Stimulated activated CD4-positive, alpha-beta T cell treated with anti-CD3 and anti-CD28 coated beads, TNF-alpha, amount 100 ng/mL, for 48 hours (primary cell): ENCODE measurements at regions not wholly inside any gene's neighbourhood (a gene's known extent, or its start where the extent isn't known, plus 50 kb on each side); places are given as distances from the start of the nearest gene placed in this dataset.
"Not testable (repeated sequence)": the region's sequence is repeated elsewhere in the genome, so short reads cannot be mapped to it uniquely, and the experiment has no call there.

Source experiments
- DNase-seq, 3 donors: peaks; one replicate each; pipeline ENCODE4 v3.0.0-alpha.2; 2020; ENCODE audit warnings: low read depth in 3 of 3

DNA sequence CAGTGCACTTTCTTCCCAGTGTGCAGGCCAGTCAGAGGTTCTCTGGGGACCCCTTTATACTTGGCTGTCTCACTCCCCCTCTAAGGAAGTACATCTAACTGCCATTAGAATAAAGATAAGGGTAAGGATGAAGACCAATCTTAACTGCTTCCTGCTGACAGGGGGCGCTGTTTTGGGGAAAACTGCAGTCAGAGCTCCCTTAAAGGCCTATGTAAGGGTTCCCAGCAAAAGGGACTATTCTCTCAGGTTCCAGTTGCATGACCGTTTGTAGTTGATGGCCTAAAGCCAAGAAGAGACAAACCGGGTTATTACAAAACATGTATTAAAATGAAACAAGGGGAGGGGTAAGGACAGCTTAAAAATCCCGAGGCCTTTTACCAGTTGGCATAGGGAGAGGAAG lies 115.6 kb upstream of the SPIN4 start:
- DNase-seq: no peak

DNA sequence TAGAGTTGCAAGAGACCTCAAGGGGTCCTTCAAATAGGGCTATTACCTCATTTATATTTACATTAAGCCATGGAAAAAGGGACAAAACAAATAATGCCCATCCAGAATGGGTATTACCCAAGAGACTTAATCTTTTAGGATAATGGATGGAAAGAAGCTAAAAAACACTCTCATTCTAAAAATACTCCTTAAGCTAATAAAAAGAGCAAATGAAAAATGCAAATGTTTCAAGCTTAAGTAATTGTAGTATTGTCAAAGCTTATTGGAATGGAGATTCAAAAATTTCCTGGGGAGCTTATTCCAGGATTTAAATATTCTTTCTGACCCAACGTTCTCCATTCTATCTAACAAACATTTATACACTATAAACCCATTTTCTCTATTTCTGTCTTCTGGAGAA lies 107.8 kb upstream of the SPIN4 start:
- DNase-seq: no peak

DNA sequence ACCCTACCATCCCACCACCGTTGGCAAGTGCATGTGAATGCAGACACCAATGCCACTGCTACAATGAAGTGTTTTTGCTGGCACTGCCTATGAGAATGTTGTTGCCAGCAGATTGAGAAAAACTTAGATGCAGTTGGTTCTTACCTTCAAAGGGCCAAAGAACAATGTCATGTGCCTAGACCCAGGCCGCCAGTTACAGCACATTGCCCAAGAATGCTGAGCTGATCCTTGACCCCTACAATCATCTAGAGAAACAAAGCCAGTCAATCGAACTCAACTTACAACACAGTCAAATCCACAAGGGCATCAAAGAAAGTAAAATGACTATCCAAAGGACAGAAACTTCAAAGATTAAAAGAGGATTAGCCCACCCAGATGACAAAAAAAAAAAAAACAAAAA lies 102.4 kb upstream of the SPIN4 start:
- no peak for DNase-seq

DNA sequence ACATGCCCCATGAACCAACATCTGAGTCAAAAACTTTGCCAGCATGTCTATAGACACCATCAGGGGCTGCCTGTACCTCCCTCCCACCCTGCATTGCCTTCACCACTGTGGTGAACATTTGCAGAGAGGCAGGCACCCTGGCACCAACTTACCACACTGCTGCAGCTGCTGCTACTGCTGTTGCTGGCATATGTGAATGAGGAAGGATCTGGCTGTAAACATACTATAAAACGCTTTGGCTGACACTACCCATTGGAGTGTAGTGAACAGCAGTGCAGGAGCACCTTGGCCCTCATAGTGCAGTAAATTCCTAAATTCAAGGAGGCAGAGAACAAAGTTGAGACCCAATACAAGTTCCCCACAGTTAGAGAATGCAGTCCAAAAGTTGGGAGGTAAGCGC lies 90.6 kb upstream of the SPIN4 start:
- DNase-seq: no peak

DNA sequence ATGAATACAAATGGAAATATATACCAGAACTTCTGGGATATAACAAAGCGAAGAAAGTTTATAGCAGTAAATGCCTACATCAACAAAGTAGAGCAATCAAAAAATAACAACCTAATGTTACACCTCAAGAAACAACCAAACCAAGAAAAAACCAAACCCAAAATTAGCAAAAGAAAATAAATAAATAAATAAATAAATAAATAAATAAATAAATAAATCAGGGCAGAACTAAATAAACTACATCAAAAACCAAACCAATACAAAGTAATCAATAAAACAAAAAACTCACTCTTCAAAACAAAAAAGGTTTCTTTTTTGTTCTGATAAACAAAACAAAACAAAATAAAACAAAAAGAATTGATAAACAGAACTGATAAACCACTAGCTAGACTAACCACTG lies 88.4 kb upstream of the SPIN4 start:
- DNase-seq: no peak

DNA sequence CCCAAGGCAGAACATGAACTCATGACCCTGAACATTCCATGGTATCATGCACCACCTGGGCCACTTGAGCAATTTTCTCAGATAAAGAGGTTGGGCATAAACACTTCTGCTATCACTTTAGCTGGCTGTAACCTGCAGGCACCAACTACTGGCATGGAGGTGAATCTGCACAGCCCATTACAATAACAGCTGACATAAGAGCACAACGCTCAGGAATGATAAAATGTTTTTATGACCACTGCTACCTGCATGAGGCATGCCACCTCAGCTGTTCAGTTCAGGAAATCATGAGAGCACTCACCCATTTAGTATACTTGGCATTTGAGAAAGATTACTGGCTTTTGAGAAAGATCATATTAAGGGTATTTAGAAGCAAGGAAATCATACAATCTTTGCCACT lies 85.7 kb upstream of the SPIN4 start:
- no peak for DNase-seq

DNA sequence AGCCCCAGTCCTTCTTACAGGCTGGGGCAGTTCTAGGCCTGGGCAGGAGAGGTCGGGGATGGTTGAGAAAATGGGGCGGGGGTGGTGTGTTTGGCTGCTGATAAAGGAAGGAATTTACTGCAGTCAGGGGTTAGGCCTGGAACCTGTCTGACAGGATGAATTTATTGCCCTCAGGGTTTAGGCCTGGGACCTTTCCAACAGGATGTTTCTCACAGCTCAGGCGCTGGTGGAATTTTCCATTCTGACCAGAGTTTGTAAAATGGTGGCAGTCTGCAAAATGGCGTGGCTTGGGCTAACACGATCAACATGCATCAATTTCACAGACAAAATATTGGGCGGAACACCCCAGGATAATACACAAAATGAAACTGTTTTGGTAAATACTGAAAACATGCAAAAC lies 83.5 kb upstream of the SPIN4 start:
- DNase-seq: no peak

DNA sequence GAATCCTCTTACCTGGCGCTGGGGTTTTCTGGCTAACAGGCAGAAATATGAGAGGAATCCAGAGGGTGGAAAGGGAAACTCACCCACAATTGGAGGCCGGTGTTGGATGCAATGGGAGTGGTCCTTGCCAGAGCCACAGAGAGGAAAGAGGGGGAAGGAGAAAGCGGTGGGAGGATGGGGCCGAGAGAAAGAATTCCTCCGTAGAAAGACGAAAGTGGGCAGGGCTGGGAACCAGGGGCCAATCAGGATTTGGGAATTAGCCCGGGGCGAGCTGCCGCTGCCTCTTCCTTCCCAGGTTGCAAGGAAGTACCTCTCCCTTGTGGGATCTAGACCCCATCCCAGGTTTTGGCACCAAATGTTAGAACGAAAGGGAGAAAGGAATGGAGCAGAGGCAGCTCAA lies 83.1 kb upstream of the SPIN4 start:
- no peak for DNase-seq

DNA sequence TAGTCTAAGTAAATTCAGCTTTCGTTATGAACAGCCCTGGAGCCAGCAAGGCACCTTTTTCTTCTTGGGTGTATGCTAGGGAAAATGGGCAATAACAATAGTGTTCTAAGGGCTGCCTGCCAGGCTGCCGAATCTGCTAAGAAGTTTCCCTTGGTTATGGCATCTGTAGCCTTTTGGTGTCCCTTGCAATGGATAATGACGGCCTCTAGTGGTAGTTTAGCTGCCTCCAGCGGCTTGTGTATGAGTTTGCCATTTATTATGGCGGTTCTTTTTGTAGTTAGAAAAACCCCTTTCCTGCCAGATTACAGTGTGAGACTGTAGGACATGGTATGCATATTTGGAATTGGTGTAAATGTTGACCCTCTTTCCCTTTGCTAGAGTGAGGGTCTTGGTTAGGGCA lies 78.9 kb upstream of the SPIN4 start:
- DNase-seq: no peak

DNA sequence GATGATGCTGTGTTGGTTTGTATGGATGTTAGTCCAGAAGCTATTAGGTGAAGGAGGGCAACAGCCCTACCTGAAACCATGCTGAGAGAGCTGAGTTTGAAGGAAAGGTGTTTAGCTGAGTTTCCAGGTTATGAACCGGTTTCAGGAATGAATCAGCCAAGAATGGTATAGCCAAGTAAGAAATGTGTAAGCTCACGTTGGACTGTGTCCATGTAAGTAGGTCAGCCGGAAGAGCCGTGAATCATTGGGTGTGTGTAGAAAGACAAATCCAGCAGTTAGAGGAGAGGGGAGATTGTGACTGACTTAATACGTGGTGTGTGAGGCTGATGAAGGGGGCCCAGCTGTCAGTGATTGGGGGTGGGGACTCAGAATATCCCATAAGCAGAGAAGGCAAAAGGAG lies 77.2 kb upstream of the SPIN4 start:
- DNase-seq: no peak

DNA sequence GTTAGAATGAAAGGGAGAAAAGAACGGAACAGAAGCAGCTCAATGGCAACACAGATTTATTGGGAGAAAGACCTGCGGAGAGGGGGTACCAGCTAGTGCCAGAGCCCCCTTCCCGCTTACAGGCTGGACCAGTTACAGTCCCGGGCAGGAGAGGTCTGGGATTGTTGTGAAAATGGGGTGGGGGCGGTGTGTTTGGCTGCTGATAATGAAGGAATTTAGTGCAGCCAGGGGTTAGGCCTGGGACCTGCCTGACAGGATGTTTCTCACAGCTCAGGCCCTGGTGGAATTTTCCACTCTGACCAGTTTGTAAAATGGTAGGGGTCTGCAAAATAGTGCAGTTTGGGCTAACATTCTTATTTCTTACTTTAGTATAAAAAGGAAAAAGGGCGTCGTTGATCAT lies 75.4 kb upstream of the SPIN4 start:
- no peak for DNase-seq

DNA sequence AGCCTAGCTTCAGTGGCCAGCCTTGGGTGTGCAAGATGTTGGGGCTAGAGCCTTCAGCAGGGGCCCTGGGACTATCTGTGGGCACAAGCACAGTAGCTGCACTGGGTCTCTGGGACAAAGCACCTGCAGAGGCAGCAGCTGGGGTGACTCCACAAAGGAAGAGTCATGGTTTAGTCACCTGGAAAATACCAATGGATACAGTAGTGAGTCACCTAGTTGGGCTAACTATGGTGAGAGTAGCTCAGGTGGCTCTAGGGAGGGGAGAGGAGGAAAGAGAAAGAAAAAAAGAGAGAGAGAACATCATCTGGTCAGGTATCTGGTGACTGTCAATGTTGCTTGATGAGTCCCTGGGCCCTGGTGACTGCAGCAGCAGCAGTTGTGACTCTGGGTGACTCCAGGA lies 72.9 kb upstream of the SPIN4 start:
- no peak for DNase-seq

DNA sequence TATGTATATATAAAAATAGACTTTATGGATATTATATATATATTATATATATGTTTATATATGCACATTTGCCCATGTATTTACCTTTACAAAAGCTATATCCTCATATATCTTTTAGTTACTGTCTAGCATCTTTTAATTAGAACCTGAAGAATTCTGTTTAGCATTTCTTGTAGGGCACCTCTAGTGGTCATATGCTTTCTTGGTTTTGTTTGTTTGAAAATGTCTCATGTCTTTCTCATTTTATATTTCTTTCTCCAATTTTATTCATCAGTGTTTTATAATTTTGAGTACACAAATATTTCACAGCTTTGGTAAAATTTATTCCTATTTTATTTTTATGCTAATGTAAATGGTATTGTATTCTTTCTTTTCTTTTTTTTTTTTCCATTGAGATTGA lies 70.3 kb upstream of the SPIN4 start:
- DNase-seq: no peak

DNA sequence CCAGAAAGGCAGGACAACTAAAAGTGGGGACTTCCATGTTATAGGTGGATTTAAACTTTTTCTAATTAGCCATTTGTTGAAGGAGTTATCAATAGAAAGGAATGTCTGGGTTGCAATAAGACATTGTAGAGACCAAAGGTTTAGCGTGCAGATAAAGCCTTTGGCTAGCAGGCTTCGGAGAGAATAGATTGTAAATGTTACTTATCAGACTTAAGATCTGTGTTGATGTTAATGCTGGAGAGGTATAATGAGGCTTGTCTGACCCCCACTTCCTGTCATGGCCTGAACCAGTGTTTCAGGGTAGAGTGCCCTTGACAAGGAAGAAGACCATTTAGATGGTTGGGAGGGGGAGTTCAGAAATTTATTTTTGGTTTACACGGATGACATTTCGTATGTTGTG lies 67.1 kb upstream of the SPIN4 start:
- no peak for DNase-seq

DNA sequence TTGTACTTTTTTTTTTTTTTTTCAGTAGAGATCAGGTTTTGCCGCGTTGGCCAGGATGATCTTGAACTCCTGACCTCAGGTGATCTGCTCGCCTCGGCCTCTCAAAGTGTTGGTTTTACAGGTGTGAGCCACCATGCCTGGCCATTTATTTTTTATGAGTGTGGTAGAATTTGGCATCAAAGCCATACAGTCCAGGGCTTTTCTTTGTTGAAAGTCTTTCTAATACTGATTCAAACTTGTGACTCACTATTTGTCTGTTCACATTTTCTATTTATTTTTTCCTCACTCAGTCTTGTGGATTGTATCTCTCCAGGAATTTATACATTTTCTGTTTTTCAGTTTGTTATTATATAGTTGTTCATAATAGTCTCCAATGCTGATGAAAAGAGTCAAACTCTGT lies 66.5 kb upstream of the SPIN4 start:
- no peak for DNase-seq

DNA sequence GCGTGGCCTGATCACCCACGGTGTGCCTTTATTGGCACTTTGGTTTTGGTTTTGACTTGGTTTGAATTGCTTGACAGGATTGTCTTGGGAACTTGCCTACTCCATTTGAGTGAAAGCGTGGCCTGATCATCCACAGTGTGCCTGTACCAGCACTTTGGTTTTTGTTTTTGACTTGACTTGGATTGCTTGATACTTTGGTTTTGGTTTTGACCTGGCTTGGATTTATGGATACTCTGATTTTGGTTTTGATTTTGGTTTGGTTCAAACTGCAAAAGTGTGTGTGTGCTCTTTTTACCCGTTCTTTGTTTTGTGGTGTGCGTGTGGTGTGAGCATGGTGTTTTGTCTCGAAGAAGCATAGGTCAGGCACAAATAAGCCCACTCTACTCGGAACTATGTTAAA lies 58.8 kb upstream of the SPIN4 start:
- not testable (repeated sequence) for DNase-seq

DNA sequence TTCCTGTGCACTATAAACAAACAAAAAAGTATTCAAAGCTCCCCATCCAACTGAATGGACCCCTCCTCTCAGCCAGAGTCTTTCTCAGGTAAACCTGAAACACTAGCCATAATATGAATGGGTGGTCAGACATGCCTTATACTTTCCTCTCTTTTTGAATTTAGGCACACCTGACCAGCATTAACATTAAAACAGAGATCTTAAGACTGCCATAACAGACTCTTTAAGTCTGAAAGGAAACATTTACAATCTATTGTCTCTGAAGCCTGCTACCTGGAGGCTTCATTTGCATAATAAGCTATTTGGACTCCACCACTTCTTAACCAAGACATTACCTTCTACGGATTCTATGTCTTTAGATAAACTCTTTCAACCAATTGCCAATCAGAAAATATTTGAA lies 56.9 kb upstream of the SPIN4 start:
- no peak for DNase-seq

DNA sequence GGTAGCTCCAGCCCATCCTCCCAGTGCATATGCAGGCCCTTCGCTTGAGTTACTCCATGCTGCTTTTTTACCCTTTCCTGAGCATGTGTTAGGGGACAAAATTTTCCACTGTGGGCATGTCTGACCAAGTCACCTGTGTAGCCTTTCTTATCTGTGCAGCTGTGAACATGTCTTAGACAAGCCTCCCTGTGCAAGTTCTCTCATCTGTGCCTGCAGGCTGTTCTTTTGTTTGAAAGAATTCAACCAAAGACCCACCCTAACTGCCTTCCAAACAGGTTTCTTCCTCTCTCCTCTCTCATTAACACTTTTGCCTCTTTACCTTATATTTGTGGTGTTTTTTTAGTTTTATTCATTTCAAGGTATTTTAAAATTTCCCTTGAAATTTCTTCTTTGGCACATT lies 53.2 kb upstream of the SPIN4 start:
- DNase-seq: no peak

DNA sequence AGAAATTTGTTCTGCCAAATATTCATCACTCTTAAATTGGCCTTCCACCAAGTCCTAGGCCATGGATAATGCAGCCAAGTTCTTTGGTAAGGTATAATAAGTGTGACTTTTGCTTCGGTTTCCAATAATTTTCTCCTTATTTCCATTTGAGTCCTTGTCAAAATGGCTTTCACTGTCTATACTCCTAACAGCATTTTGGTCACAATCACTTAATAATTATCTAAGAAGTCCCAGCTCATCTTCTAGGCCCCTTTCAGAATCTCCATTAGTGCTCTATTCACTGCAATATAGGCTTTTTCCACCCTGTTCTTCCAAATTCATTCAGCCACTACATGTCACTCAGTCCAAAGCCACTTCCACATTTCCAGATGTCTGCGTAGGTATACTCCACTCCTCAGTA lies 51.0 kb upstream of the SPIN4 start:
- no peak for DNase-seq
